Breast epithelium (tissue), 3 donors: ENCODE measurements at regions not wholly inside any gene's neighbourhood (a gene's known extent, or its start where the extent isn't known, plus 50 kb on each side); places are given as distances from the start of the nearest gene placed in this dataset.

Experiments
- CTCF ChIP-seq, 3 donors: fragments of 450-650 bp; IDR thresholded peaks; one replicate each; pipeline ENCODE4 v1.5.1; 2016 to 2017; ENCODE audit warnings: antibody characterized with exemption in 3 of 3, mild to moderate bottlenecking in 3 of 3, moderate library complexity in 3 of 3
- POLR2AphosphoS5 ChIP-seq, 3 donors: sonication (generic); formaldehyde crosslinking; IDR thresholded peaks; one replicate each; pipeline ENCODE4 v1.6.1; 2017; ENCODE audit warnings: antibody characterized with exemption in 3 of 3

DNA sequence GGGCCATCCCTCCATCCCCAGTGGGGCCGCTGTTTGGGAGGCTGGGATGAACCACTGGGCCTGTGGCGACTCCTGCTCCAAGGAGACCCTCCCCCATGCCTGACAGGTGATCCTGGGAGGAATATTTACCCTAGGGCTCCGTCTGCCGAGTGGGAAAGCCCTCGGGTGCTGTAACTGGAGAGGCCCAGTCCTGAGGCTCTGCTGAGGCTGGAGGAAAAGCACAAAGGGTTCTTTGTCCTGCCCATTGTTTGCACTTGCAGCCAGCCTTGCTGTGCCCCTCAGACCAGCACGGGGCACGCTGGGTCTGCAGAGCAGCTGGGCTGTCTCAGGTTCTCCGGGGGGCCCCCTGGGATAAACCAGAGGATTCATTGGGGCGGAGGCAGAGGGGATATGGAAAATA is 321.1 kb downstream of the MN1 start:
- TF ChIP-seq CTCF (IDR thresholded peaks at IDR 0.05) = no peak
- TF ChIP-seq POLR2AphosphoS5 (IDR thresholded peaks at IDR 0.05) = no peak
